ENCODE measurements at regions not wholly inside any gene's neighbourhood (a gene's known extent, or its start where the extent isn't known, plus 50 kb on each side); places are given as distances from the start of the nearest gene placed in this dataset.

DNA sequence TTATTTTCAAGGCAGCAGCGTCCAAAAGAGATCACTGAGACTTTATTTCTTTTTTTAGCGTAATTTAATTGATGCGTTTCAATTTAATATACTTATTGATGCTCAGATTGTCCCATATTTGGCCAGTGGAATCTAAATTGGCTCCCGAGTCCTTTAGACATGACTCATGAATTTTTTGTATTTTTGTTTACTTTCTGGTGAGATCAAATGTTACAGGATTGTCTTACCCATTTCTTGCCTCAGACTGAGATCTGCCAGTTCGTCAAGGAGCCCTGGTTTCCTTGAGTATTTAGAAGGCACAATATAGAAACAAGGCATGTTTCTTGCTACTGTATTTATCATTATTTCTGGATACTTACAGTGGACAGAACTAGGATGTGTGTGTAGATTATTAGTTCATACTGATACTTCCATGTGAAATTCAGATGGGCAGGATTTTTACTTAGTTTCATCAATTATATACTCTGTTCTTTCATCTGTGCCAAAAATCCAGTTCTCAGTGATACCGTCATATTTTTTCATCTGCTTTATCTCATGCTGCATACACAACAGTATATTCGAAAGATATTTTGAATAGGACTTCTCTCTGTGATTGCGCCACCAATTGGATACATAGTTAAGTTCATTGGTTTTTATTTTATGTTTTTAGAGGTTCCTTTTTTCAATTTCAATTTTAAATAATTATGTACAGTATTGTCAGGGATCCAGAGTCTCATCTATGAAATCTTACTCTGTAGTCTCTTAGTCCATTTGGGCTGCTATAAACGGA lies 436.9 kb upstream of the C2CD4B start:
- Histone ChIP-seq H3K36me3 (no peaks in the 10 kb centered on the region), H3K4me3 (no peak overlapping the region), H3K4me1 (no peaks in the 10 kb centered on the region), H3K27ac (no peak overlapping the region), H3K27me3 (no peaks in the 10 kb centered on the region), H4K20me1 (no peaks in the 10 kb centered on the region), H3K4me2 (no peak overlapping the region), H3K9ac (no peak overlapping the region), H3K9me3 (no peaks in the 10 kb centered on the region)
- no peak for TF ChIP-seq Cebpa-rat (IDR thresholded peaks at IDR 0.05)

GRCh38 chr15:62603742-62604141 lies 438.7 kb upstream of the C2CD4B start:
- Histone ChIP-seq H3K27ac (no peak overlapping the region), H3K4me1 (no peaks in the 10 kb centered on the region), H3K4me3 (no peak overlapping the region), H4K20me1 (no peaks in the 10 kb centered on the region), H3K9me3 (no peaks in the 10 kb centered on the region), H3K36me3 (no peaks in the 10 kb centered on the region), H3K9ac (no peak overlapping the region), H3K27me3 (no peaks in the 10 kb centered on the region), H3K4me2 (no peak overlapping the region)
- no peak for TF ChIP-seq Cebpa-rat (IDR thresholded peaks at IDR 0.05)

- Histone ChIP-seq H3K4me2 (no peak overlapping the region), H3K4me3 (no peak overlapping the region), H3K9ac (no peak overlapping the region), H3K36me3 (no peaks in the 10 kb centered on the region), H4K20me1 (no peaks in the 10 kb centered on the region), H3K4me1 (no peaks in the 10 kb centered on the region), H3K27ac (no peak overlapping the region), H3K27me3 (no peaks in the 10 kb centered on the region), H3K9me3 (no peaks in the 10 kb centered on the region)
- TF ChIP-seq Cebpa-rat (IDR thresholded peaks at IDR 0.05): no peak
Observed at GRCh38 chr15:62605282-62605681, 437.3 kb upstream of the TPM1 start.

GRCh38 chr15:62606376-62607113 lies 436.0 kb upstream of the TPM1 start:
- Histone ChIP-seq H4K20me1 (no peaks in the 10 kb centered on the region), H3K27me3 (no peaks in the 10 kb centered on the region), H3K4me1 (peaks cover 6% of the 10 kb centered on the region), H3K27ac (no peak overlapping the region), H3K9me3 (no peaks in the 10 kb centered on the region), H3K4me3 (no peak overlapping the region), H3K4me2 (no peak overlapping the region; the same call in 1 of the 2 replicates), H3K9ac (no peak overlapping the region), H3K36me3 (no peaks in the 10 kb centered on the region)
- TF ChIP-seq Cebpa-rat (IDR thresholded peaks at IDR 0.05): no peak

DNA sequence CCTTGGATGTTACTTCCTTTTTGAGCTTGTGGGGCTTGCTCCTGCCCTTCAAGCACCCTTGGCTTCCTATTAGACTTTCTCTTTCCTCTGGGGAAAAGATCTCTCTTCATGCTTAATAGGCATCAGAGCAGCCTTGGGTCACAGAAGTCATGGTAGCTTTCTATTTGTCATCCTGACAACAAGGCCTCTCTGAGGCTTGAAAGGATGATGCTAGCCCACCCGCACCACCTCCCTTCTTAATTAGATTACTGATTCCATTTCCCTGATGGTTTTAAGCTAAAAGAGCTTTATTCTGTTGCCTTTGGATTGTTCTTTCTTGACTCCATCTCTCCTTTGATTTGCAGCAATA lies 435.5 kb upstream of the TPM1 start:
- no peak overlapping the region for H3K9ac ChIP-seq
- TF ChIP-seq Cebpa-rat (IDR thresholded peaks at IDR 0.05): no peak
- no peaks in the 10 kb centered on the region for H3K36me3 ChIP-seq
- no peaks in the 10 kb centered on the region for H3K9me3 ChIP-seq
- H3K4me1 ChIP-seq: peaks cover 7% of the 10 kb centered on the region
- H3K4me2 ChIP-seq: no peak overlapping the region; the same call in 1 of the 2 replicates
- H3K4me3 ChIP-seq: no peak overlapping the region
- H4K20me1 ChIP-seq: no peaks in the 10 kb centered on the region
- no peak overlapping the region for H3K27ac ChIP-seq
- H3K27me3 ChIP-seq: no peaks in the 10 kb centered on the region

- no peak for TF ChIP-seq Cebpa-rat (IDR thresholded peaks at IDR 0.05)
- no peak overlapping the region for H3K4me2 ChIP-seq
- H3K9me3 ChIP-seq: no peaks in the 10 kb centered on the region
- H3K9ac ChIP-seq: no peak overlapping the region
- H3K4me3 ChIP-seq: no peak overlapping the region
- no peaks in the 10 kb centered on the region for H4K20me1 ChIP-seq
- no peak overlapping the region for H3K27ac ChIP-seq
- H3K4me1 ChIP-seq: peaks cover 7% of the 10 kb centered on the region
- no peaks in the 10 kb centered on the region for H3K36me3 ChIP-seq
- no peaks in the 10 kb centered on the region for H3K27me3 ChIP-seq
Observed at GRCh38 chr15:62607643-62608042, 434.9 kb upstream of the TPM1 start.

DNA sequence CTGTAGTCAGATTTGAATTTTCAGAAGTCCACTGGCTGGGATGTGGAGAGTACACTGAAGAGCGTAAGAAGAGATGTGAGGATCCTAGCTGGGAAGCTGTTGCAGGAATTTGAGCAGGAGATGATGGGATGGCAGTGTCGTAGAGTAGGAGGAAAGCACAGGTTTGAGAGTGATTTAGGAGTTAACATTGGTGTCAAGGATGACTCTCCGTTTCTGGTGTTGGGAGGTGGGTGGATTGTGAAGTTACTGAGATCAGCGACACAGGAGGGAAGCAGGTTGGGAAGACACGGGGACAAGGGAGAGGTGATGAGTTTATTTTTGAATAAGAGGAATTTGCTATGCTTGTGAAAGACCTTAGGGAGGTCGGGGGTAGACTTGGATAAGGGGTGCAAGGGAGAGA lies 434.2 kb upstream of the TPM1 start:
- no peak for TF ChIP-seq Cebpa-rat (IDR thresholded peaks at IDR 0.05)
- H3K36me3 ChIP-seq: no peaks in the 10 kb centered on the region
- no peak overlapping the region for H3K4me3 ChIP-seq
- H3K9ac ChIP-seq: no peak overlapping the region
- H3K9me3 ChIP-seq: no peaks in the 10 kb centered on the region
- H3K4me2 ChIP-seq: no peak overlapping the region
- H4K20me1 ChIP-seq: no peaks in the 10 kb centered on the region
- no peaks in the 10 kb centered on the region for H3K27me3 ChIP-seq
- peaks cover 7% of the 10 kb centered on the region for H3K4me1 ChIP-seq
- no peak overlapping the region for H3K27ac ChIP-seq

DNA sequence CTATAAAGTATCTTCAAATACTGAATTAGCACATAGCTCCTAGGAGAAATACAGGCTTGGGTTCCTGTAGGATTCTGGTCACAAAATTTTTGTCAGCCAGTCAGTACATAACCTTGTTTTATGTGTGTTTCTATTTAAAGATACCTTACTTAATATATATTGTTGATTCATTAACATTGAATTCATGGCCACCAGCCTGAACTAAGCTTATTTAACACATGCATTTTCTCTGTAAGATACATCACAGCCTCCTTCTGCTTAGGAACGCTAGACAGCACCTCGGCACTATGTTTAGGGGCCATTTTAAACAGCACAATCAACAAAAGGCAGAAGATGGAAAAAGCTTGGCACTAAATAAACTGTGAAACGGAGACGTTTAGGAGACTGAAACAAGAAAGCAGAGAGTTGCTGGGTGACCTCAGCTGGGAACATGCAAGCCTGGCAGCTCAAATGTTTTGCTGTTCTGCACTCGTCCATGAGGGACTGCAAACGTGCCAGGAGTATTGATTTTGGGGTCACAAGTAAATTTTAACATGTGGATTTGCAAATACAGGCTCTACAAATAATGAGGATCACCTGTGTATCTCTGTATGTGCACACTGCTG lies 432.2 kb upstream of the TPM1 start:
- Histone ChIP-seq H3K27me3 (no peaks in the 10 kb centered on the region), H3K4me2 (no peak overlapping the region), H3K4me1 (peaks cover 7% of the 10 kb centered on the region), H4K20me1 (no peaks in the 10 kb centered on the region), H3K27ac (no peak overlapping the region), H3K9ac (no peak overlapping the region), H3K9me3 (no peaks in the 10 kb centered on the region), H3K36me3 (no peaks in the 10 kb centered on the region), H3K4me3 (no peak overlapping the region)
- no peak for TF ChIP-seq Cebpa-rat (IDR thresholded peaks at IDR 0.05)

- no peak overlapping the region for H3K27ac ChIP-seq
- no peak for TF ChIP-seq Cebpa-rat (IDR thresholded peaks at IDR 0.05)
- peaks cover 7% of the 10 kb centered on the region for H3K4me1 ChIP-seq
- H3K4me3 ChIP-seq: no peak overlapping the region
- no peak overlapping the region for H3K9ac ChIP-seq
- H3K36me3 ChIP-seq: no peaks in the 10 kb centered on the region
- H3K9me3 ChIP-seq: no peaks in the 10 kb centered on the region
- no peaks in the 10 kb centered on the region for H4K20me1 ChIP-seq
- H3K4me2 ChIP-seq: peak overlapping the region; percentile 41
- no peaks in the 10 kb centered on the region for H3K27me3 ChIP-seq
Observed at GRCh38 chr15:62611002-62611401, 431.5 kb upstream of the TPM1 start.

DNA sequence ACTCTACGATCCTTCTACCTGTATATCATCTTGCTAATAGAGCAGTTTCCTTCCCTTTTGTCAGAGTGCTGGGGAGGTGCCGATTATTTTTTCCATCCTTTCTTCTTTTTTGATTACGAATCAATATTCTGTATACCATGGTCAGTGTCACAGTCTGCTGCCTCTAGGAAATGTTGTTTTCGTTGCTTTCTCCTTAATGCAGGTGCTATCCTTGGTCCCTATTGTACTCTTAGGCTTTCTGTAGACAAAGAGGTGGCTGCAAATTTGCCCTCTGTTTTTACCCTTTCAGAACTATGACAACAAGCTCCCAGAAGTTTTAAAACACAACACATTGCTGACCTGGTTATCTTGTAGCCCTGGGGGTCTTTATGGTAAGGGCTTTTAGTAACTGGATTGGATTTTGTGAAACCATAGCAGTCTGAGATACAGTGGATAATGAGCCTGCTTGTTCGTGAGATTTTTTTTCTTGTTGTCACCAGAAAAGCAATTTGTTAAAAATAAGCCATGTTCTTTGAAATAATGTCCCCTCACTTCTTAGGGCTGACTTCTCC lies 430.3 kb upstream of the TPM1 start:
- Histone ChIP-seq H3K9me3 (no peaks in the 10 kb centered on the region), H3K4me3 (no peak overlapping the region), H3K4me1 (peaks cover 7% of the 10 kb centered on the region), H4K20me1 (no peaks in the 10 kb centered on the region), H3K4me2 (no peak overlapping the region), H3K36me3 (no peaks in the 10 kb centered on the region), H3K27me3 (no peaks in the 10 kb centered on the region), H3K9ac (no peak overlapping the region), H3K27ac (no peak overlapping the region)
- no peak for TF ChIP-seq Cebpa-rat (IDR thresholded peaks at IDR 0.05)

Data from BLaER1 (cell line).